Epithelial cell of esophagus (primary cell): ENCODE measurements at regions not wholly inside any gene's neighbourhood (a gene's known extent, or its start where the extent isn't known, plus 50 kb on each side); places are given as distances from the start of the nearest gene placed in this dataset.

Experiments used
- DNase-seq: peaks from one replicate; pipeline ENCODE4 v3.0.0; 2010; ENCODE audit warnings: low read depth
- H3K4me3 ChIP-seq: 2 replicates; pipeline ENCODE4 v1.5.1; 2011; ENCODE audit warnings: mild to moderate bottlenecking, low read length, control low read depth
- CTCF ChIP-seq: IDR thresholded peaks from 2 replicates; pipeline ENCODE4 v1.5.1; 2011; ENCODE audit warnings: low read depth, mild to moderate bottlenecking, low read length, control low read depth, inconsistent platforms; ENCODE audit not compliant: insufficient read depth; ENCODE audit errors: missing control alignments

- no peak overlapping the region for H3K4me3 ChIP-seq
- no peak for DNase-seq
- no peak for TF ChIP-seq CTCF
These were observed 380.6 kb downstream of the SIPA1L2 start for GRCh38 chr1:232249339-232249738.

- TF ChIP-seq CTCF: no peak
- no peak for DNase-seq
- no peak overlapping the region for H3K4me3 ChIP-seq
These were observed 381.6 kb downstream of the SIPA1L2 start for GRCh38 chr1:232248276-232248820.

GRCh38 chr1:232247669-232248068 is 382.3 kb downstream of the SIPA1L2 start:
- H3K4me3 ChIP-seq: no peak overlapping the region
- no peak for TF ChIP-seq CTCF
- no peak for DNase-seq

GRCh38 chr1:232244426-232244825 is 385.5 kb downstream of the SIPA1L2 start:
- no peak for DNase-seq
- no peak overlapping the region for H3K4me3 ChIP-seq
- TF ChIP-seq CTCF: no peak

- no peak overlapping the region for H3K4me3 ChIP-seq
- DNase-seq: no peak
- TF ChIP-seq CTCF: no peak
These were observed 389.9 kb downstream of the SIPA1L2 start for GRCh38 chr1:232239998-232240397.

- DNase-seq: no peak
- TF ChIP-seq CTCF: no peak
- H3K4me3 ChIP-seq: no peak overlapping the region
These were observed 390.4 kb downstream of the SIPA1L2 start for GRCh38 chr1:232239522-232239921.

GRCh38 chr1:232238009-232238408 is 391.9 kb downstream of the SIPA1L2 start:
- no peak for TF ChIP-seq CTCF
- H3K4me3 ChIP-seq: no peak overlapping the region
- no peak for DNase-seq
